Suprapubic skin (tissue), 4 donors: ENCODE measurements at regions not wholly inside any gene's neighbourhood (a gene's known extent, or its start where the extent isn't known, plus 50 kb on each side); places are given as distances from the start of the nearest gene placed in this dataset.

Source experiments
- CTCF ChIP-seq, 2 donors: fragments of 200-600 bp in 1 of 2; fragments of 450-650 bp in 1 of 2; sonication (generic) in 1 of 2; IDR thresholded peaks; one replicate each; pipeline ENCODE4 v1.5.1; 2016 to 2019; ENCODE audit warnings: antibody characterized with exemption in 2 of 2, mild to moderate bottlenecking in 1 of 2, moderate library complexity in 1 of 2
- EP300 ChIP-seq: sonication (generic); formaldehyde crosslinking; IDR thresholded peaks from one replicate; pipeline ENCODE4 v1.6.1; 2017; ENCODE audit warnings: antibody characterized with exemption
- POLR2A ChIP-seq, 2 donors: fragments of 450-650 bp; IDR thresholded peaks; one replicate each; pipeline ENCODE4 v1.6.1; 2017; ENCODE audit warnings: antibody characterized with exemption in 2 of 2, mild to moderate bottlenecking in 2 of 2, moderate library complexity in 2 of 2
- POLR2AphosphoS5 ChIP-seq, 3 donors: sonication (generic); formaldehyde crosslinking; IDR thresholded peaks; one replicate each; pipeline ENCODE4 v1.6.1; 2017; ENCODE audit warnings: antibody characterized with exemption in 3 of 3

GRCh38 chr1:113333056-113333455, 57.3 kb upstream of the MAGI3 start:
- TF ChIP-seq CTCF (IDR thresholded peaks at IDR 0.05) (no peak), POLR2A (IDR thresholded peaks at IDR 0.05) (no peak), POLR2AphosphoS5 (IDR thresholded peaks at IDR 0.05) (no peak), EP300 (no peak)
